HG03196 (cell line): ENCODE measurements at regions not wholly inside any gene's neighbourhood (a gene's known extent, or its start where the extent isn't known, plus 50 kb on each side); places are given as distances from the start of the nearest gene placed in this dataset.
A peak's percentile ranks its signal among the peaks of the same experiment; 100 is the strongest.

Source experiments
- ATAC-seq: cut with Tn5 transposase; IDR thresholded peaks from one replicate; pipeline ENCODE4 v1.9.1; 2021; ENCODE audit not compliant: unreplicated experiment

- no peak for ATAC-seq
These were observed 81.5 kb upstream of the SORBS2 start for GRCh38 chr4:185893500-185893899.

- ATAC-seq: no peak
These were observed 82.5 kb upstream of the SORBS2 start for GRCh38 chr4:185894481-185894880.

GRCh38 chr4:185895351-185895750 lies 83.4 kb upstream of the SORBS2 start:
- no peak for ATAC-seq

GRCh38 chr4:185895866-185896265 lies 83.9 kb upstream of the SORBS2 start:
- ATAC-seq: no peak

- peak; percentile 80 for ATAC-seq
These were observed 85.0 kb upstream of the SORBS2 start for GRCh38 chr4:185896817-185897488.

GRCh38 chr4:185898413-185898812 lies 86.4 kb upstream of the SORBS2 start:
- no peak for ATAC-seq

- no peak for ATAC-seq
These were observed 87.8 kb upstream of the SORBS2 start for GRCh38 chr4:185899833-185900232.

- no peak for ATAC-seq
These were observed 90.7 kb upstream of the SORBS2 start for GRCh38 chr4:185902654-185903053.

- no peak for ATAC-seq
These were observed 91.2 kb upstream of the SORBS2 start for GRCh38 chr4:185903205-185903604.

- no peak for ATAC-seq
These were observed 92.4 kb upstream of the SORBS2 start for GRCh38 chr4:185904381-185904780.

GRCh38 chr4:185909972-185910371 lies 98.0 kb upstream of the SORBS2 start:
- ATAC-seq: no peak

- no peak for ATAC-seq
These were observed 99.6 kb upstream of the SORBS2 start for GRCh38 chr4:185911556-185912064.

- no peak for ATAC-seq
These were observed 100.8 kb upstream of the SORBS2 start for GRCh38 chr4:185912779-185913178.

GRCh38 chr4:185914583-185915199 lies 102.7 kb upstream of the SORBS2 start:
- ATAC-seq: no peak

GRCh38 chr4:185915271-185915670 lies 103.3 kb upstream of the SORBS2 start:
- no peak for ATAC-seq

- ATAC-seq: no peak
These were observed 103.8 kb upstream of the SORBS2 start for GRCh38 chr4:185915817-185916216.

- ATAC-seq: no peak
These were observed 104.2 kb upstream of the SORBS2 start for GRCh38 chr4:185916231-185916630.

- ATAC-seq: no peak
These were observed 104.7 kb upstream of the SORBS2 start for GRCh38 chr4:185916683-185917082.

GRCh38 chr4:185919107-185919506 lies 107.1 kb upstream of the SORBS2 start:
- ATAC-seq: no peak

- ATAC-seq: no peak
These were observed 108.2 kb upstream of the SORBS2 start for GRCh38 chr4:185920171-185920570.

- no peak for ATAC-seq
These were observed 108.8 kb upstream of the SORBS2 start for GRCh38 chr4:185920691-185921260.
